ENCODE measurements at regions not wholly inside any gene's neighbourhood (a gene's known extent, or its start where the extent isn't known, plus 50 kb on each side); places are given as distances from the start of the nearest gene placed in this dataset.

GRCh38 chr16:54467398-54467797 lies 180.8 kb upstream of the IRX3 start:
- Histone ChIP-seq H3K36me3 (ENCODE audit: control insufficient read depth, insufficient read depth, low read length) (no peaks in the 10 kb centered on the region), H3K9me3 (ENCODE audit: control insufficient read depth, insufficient read depth, low read length) (no peaks in the 10 kb centered on the region), H3K27ac (ENCODE audit: low read length) (no peak overlapping the region), H3K27me3 (ENCODE audit: control insufficient read depth, insufficient read depth, low read length) (no peaks in the 10 kb centered on the region), H3K4me1 (ENCODE audit: control insufficient read depth, insufficient read depth, low read length) (no peaks in the 10 kb centered on the region), H3K4me3 (ENCODE audit: low read length) (no peak overlapping the region)
- no CpG with 5 or more reads among the region's 2 CpGs for WGBS (ENCODE audit: insufficient coverage, insufficient read length)
- DNase-seq (ENCODE audit: low read depth, low spot score) = no peak

GRCh38 chr16:54466233-54466632 lies 179.6 kb upstream of the IRX3 start:
- WGBS (ENCODE audit: insufficient coverage, insufficient read length) = no CpG with 5 or more reads among the region's 3 CpGs
- no peaks in the 10 kb centered on the region for H3K9me3 ChIP-seq (ENCODE audit: control insufficient read depth, insufficient read depth, low read length)
- no peak for DNase-seq (ENCODE audit: low read depth, low spot score)
- H3K27ac ChIP-seq (ENCODE audit: low read length) = no peak overlapping the region
- no peaks in the 10 kb centered on the region for H3K27me3 ChIP-seq (ENCODE audit: control insufficient read depth, insufficient read depth, low read length)
- no peak overlapping the region for H3K4me3 ChIP-seq (ENCODE audit: low read length)
- H3K4me1 ChIP-seq (ENCODE audit: control insufficient read depth, insufficient read depth, low read length) = no peaks in the 10 kb centered on the region; the same call in 1 of the 2 replicates
- no peaks in the 10 kb centered on the region for H3K36me3 ChIP-seq (ENCODE audit: control insufficient read depth, insufficient read depth, low read length)

- no CpG with 5 or more reads among the region's 4 CpGs for WGBS (ENCODE audit: insufficient coverage, insufficient read length)
- Histone ChIP-seq H3K4me1 (ENCODE audit: control insufficient read depth, insufficient read depth, low read length) (peaks cover 2% of the 10 kb centered on the region; the same call in 1 of the 2 replicates), H3K4me3 (ENCODE audit: low read length) (no peak overlapping the region), H3K27ac (ENCODE audit: low read length) (no peak overlapping the region), H3K36me3 (ENCODE audit: control insufficient read depth, insufficient read depth, low read length) (no peaks in the 10 kb centered on the region), H3K27me3 (ENCODE audit: control insufficient read depth, insufficient read depth, low read length) (no peaks in the 10 kb centered on the region), H3K9me3 (ENCODE audit: control insufficient read depth, insufficient read depth, low read length) (no peaks in the 10 kb centered on the region)
- DNase-seq (ENCODE audit: low read depth, low spot score) = no peak
Measured at GRCh38 chr16:54465063-54465462, 178.5 kb upstream of the IRX3 start.

GRCh38 chr16:54462771-54463170 lies 176.2 kb upstream of the IRX3 start:
- peaks cover 2% of the 10 kb centered on the region; the same call in 1 of the 2 replicates for H3K4me1 ChIP-seq (ENCODE audit: control insufficient read depth, insufficient read depth, low read length)
- no CpG with 5 or more reads among the region's 2 CpGs for WGBS (ENCODE audit: insufficient coverage, insufficient read length)
- H3K27ac ChIP-seq (ENCODE audit: low read length) = no peak overlapping the region
- no peaks in the 10 kb centered on the region for H3K9me3 ChIP-seq (ENCODE audit: control insufficient read depth, insufficient read depth, low read length)
- no peaks in the 10 kb centered on the region for H3K36me3 ChIP-seq (ENCODE audit: control insufficient read depth, insufficient read depth, low read length)
- no peaks in the 10 kb centered on the region for H3K27me3 ChIP-seq (ENCODE audit: control insufficient read depth, insufficient read depth, low read length)
- no peak for DNase-seq (ENCODE audit: low read depth, low spot score)
- H3K4me3 ChIP-seq (ENCODE audit: low read length) = no peak overlapping the region

GRCh38 chr16:54462151-54462651 lies 175.6 kb upstream of the IRX3 start:
- H3K4me1 ChIP-seq (ENCODE audit: control insufficient read depth, insufficient read depth, low read length) = peaks cover 2% of the 10 kb centered on the region; the same call in 1 of the 2 replicates
- H3K9me3 ChIP-seq (ENCODE audit: control insufficient read depth, insufficient read depth, low read length) = no peaks in the 10 kb centered on the region
- no peaks in the 10 kb centered on the region for H3K27me3 ChIP-seq (ENCODE audit: control insufficient read depth, insufficient read depth, low read length)
- no peak overlapping the region for H3K4me3 ChIP-seq (ENCODE audit: low read length)
- no peaks in the 10 kb centered on the region for H3K36me3 ChIP-seq (ENCODE audit: control insufficient read depth, insufficient read depth, low read length)
- H3K27ac ChIP-seq (ENCODE audit: low read length) = no peak overlapping the region
- no peak for DNase-seq (ENCODE audit: low read depth, low spot score)
- no CpG with 5 or more reads among the region's 2 CpGs for WGBS (ENCODE audit: insufficient coverage, insufficient read length)

- Histone ChIP-seq H3K27me3 (ENCODE audit: control insufficient read depth, insufficient read depth, low read length) (no peaks in the 10 kb centered on the region), H3K4me3 (ENCODE audit: low read length) (no peak overlapping the region), H3K9me3 (ENCODE audit: control insufficient read depth, insufficient read depth, low read length) (no peaks in the 10 kb centered on the region), H3K27ac (ENCODE audit: low read length) (no peak overlapping the region), H3K4me1 (ENCODE audit: control insufficient read depth, insufficient read depth, low read length) (peaks cover 2% of the 10 kb centered on the region; the same call in 1 of the 2 replicates), H3K36me3 (ENCODE audit: control insufficient read depth, insufficient read depth, low read length) (no peaks in the 10 kb centered on the region)
- DNase-seq (ENCODE audit: low read depth, low spot score) = no peak
- WGBS (ENCODE audit: insufficient coverage, insufficient read length) = no CpG with 5 or more reads among the region's 11 CpGs
Measured at GRCh38 chr16:54460263-54460860, 173.8 kb upstream of the IRX3 start.

GRCh38 chr16:54459509-54460262 lies 173.1 kb upstream of the IRX3 start:
- Histone ChIP-seq H3K4me1 (ENCODE audit: control insufficient read depth, insufficient read depth, low read length) (peaks cover 3% of the 10 kb centered on the region; the same call in 1 of the 2 replicates), H3K27me3 (ENCODE audit: control insufficient read depth, insufficient read depth, low read length) (no peaks in the 10 kb centered on the region), H3K9me3 (ENCODE audit: control insufficient read depth, insufficient read depth, low read length) (no peaks in the 10 kb centered on the region), H3K36me3 (ENCODE audit: control insufficient read depth, insufficient read depth, low read length) (no peaks in the 10 kb centered on the region), H3K4me3 (ENCODE audit: low read length) (no peak overlapping the region), H3K27ac (ENCODE audit: low read length) (no peak overlapping the region)
- WGBS (ENCODE audit: insufficient coverage, insufficient read length) = no CpG with 5 or more reads among the region's 13 CpGs
- DNase-seq (ENCODE audit: low read depth, low spot score) = no peak

- Histone ChIP-seq H3K27ac (ENCODE audit: low read length) (no peak overlapping the region), H3K4me1 (ENCODE audit: control insufficient read depth, insufficient read depth, low read length) (peaks cover 3% of the 10 kb centered on the region; the same call in 1 of the 2 replicates), H3K4me3 (ENCODE audit: low read length) (no peak overlapping the region), H3K27me3 (ENCODE audit: control insufficient read depth, insufficient read depth, low read length) (no peaks in the 10 kb centered on the region), H3K9me3 (ENCODE audit: control insufficient read depth, insufficient read depth, low read length) (no peaks in the 10 kb centered on the region), H3K36me3 (ENCODE audit: control insufficient read depth, insufficient read depth, low read length) (no peaks in the 10 kb centered on the region)
- no peak for DNase-seq (ENCODE audit: low read depth, low spot score)
- no CpG with 5 or more reads among the region's 1 CpG for WGBS (ENCODE audit: insufficient coverage, insufficient read length)
Measured at GRCh38 chr16:54458923-54459322, 172.3 kb upstream of the IRX3 start.

GRCh38 chr16:54456291-54456690 lies 169.7 kb upstream of the IRX3 start:
- DNase-seq (ENCODE audit: low read depth, low spot score) = no peak
- Histone ChIP-seq H3K4me3 (ENCODE audit: low read length) (no peak overlapping the region), H3K4me1 (ENCODE audit: control insufficient read depth, insufficient read depth, low read length) (0 out of 2 replicates have a peak, but pooled peaks cover 3% of the 10 kb centered on the region), H3K27ac (ENCODE audit: low read length) (no peak overlapping the region), H3K9me3 (ENCODE audit: control insufficient read depth, insufficient read depth, low read length) (no peaks in the 10 kb centered on the region), H3K27me3 (ENCODE audit: control insufficient read depth, insufficient read depth, low read length) (no peaks in the 10 kb centered on the region), H3K36me3 (ENCODE audit: control insufficient read depth, insufficient read depth, low read length) (no peaks in the 10 kb centered on the region)
- WGBS (ENCODE audit: insufficient coverage, insufficient read length) = no CpG with 5 or more reads among the region's 4 CpGs

GRCh38 chr16:54455030-54455725 lies 168.6 kb upstream of the IRX3 start:
- Histone ChIP-seq H3K36me3 (ENCODE audit: control insufficient read depth, insufficient read depth, low read length) (no peaks in the 10 kb centered on the region), H3K4me1 (ENCODE audit: control insufficient read depth, insufficient read depth, low read length) (0 out of 2 replicates have a peak, but pooled peaks cover 1% of the 10 kb centered on the region), H3K9me3 (ENCODE audit: control insufficient read depth, insufficient read depth, low read length) (no peaks in the 10 kb centered on the region; the same call in 1 of the 2 replicates), H3K4me3 (ENCODE audit: low read length) (no peak overlapping the region), H3K27ac (ENCODE audit: low read length) (no peak overlapping the region), H3K27me3 (ENCODE audit: control insufficient read depth, insufficient read depth, low read length) (no peaks in the 10 kb centered on the region)
- no peak for DNase-seq (ENCODE audit: low read depth, low spot score)
- no CpG with 5 or more reads among the region's 12 CpGs for WGBS (ENCODE audit: insufficient coverage, insufficient read length)

Data from iPS DF 6.9 (cell line).